ENCODE measurements at regions not wholly inside any gene's neighbourhood (a gene's known extent, or its start where the extent isn't known, plus 50 kb on each side); places are given as distances from the start of the nearest gene placed in this dataset.

DNA sequence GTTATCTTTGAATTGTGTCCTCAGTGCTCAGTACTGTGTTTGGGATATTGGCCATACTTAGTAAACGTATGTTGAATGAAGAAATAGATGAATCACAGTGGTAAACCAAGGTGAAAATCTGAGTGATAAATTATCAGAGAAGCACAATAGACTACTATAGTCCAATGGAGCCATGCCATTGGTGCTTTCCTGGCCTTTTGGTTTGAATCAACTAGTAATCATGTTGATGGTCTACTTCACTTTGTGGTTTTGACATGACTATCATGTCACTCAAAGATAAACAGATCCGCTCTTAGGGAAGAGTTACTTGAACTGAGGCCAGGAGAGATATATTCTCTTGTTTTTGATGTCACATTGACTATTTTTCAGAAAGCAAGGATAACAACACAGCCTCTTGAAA, 86.1 kb upstream of the IGFBP3 start:
- no peak overlapping the region for H2AFZ ChIP-seq (ENCODE audit: low read depth, low read length)
- Mint-ChIP-seq H3K36me3 (ENCODE audit: low read depth, unreplicated experiment) (no peaks in the 10 kb centered on the region), H3K27ac (ENCODE audit: unreplicated experiment) (no peak overlapping the region), H3K27me3 (ENCODE audit: low read depth, unreplicated experiment) (no peaks in the 10 kb centered on the region), H3K4me1 (ENCODE audit: low read depth, unreplicated experiment) (peaks cover 22% of the 10 kb centered on the region), H3K9me3 (ENCODE audit: unreplicated experiment) (peaks cover 3% of the 10 kb centered on the region), H3K4me3 (ENCODE audit: unreplicated experiment) (no peak overlapping the region)
- H3K79me2 ChIP-seq (ENCODE audit: insufficient read depth, low read length), result no peaks in the 10 kb centered on the region
- no peak for TF ChIP-seq EZH2 (IDR thresholded peaks at IDR 0.05; ENCODE audit: insufficient read depth, low read length)
- TF ChIP-seq, protein P1, sequence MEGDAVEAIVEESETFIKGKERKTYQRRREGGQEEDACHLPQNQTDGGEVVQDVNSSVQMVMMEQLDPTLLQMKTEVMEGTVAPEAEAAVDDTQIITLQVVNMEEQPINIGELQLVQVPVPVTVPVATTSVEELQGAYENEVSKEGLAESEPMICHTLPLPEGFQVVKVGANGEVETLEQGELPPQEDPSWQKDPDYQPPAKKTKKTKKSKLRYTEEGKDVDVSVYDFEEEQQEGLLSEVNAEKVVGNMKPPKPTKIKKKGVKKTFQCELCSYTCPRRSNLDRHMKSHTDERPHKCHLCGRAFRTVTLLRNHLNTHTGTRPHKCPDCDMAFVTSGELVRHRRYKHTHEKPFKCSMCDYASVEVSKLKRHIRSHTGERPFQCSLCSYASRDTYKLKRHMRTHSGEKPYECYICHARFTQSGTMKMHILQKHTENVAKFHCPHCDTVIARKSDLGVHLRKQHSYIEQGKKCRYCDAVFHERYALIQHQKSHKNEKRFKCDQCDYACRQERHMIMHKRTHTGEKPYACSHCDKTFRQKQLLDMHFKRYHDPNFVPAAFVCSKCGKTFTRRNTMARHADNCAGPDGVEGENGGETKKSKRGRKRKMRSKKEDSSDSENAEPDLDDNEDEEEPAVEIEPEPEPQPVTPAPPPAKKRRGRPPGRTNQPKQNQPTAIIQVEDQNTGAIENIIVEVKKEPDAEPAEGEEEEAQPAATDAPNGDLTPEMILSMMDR (IDR thresholded peaks at IDR 0.05; ENCODE audit: insufficient read depth, low read depth, low read length), result no peak
- no peak overlapping the region for H3K27ac ChIP-seq (ENCODE audit: low read depth, low read length)
- no peaks in the 10 kb centered on the region for H3K27me3 ChIP-seq (ENCODE audit: insufficient read depth, low read length)
- no peak overlapping the region for H3K4me3 ChIP-seq (ENCODE audit: insufficient read depth, low read depth, low read length)
- DNase-seq (ENCODE audit: low read depth), result peak; percentile 39
- H3K9ac ChIP-seq (ENCODE audit: low read length), result no peak overlapping the region
- H3K36me3 ChIP-seq (ENCODE audit: insufficient read depth, low read length), result no peaks in the 10 kb centered on the region
- FAIRE-seq, result no peak
- no peaks in the 10 kb centered on the region for H3K9me3 ChIP-seq (ENCODE audit: insufficient read depth, low read depth, low read length)
- peaks cover 15% of the 10 kb centered on the region for H3K4me1 ChIP-seq (ENCODE audit: insufficient read depth, low read length)
- no peak overlapping the region for H3K4me2 ChIP-seq (ENCODE audit: low read length)
- H4K20me1 ChIP-seq (ENCODE audit: insufficient read depth, low read length), result no peaks in the 10 kb centered on the region

DNA sequence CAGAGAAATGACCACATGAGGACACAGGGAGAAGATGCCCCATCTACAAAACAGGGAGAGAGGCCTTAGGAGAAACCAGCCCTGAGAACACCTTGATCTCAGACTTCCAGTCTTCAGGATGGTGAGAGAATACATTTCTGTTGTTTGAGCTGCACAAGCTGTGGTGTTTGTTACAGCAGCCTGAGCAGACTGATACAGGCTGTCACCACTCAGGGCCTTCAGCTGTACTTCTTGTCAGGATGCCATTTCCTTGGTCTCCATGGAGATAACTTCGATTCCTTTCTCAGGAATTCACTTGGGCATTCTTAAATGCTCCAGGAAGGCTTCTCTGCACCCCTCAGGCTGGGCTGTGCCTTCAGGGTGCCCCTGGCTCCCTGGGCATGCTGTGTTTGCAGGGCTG, 85.7 kb upstream of the IGFBP3 start:
- Mint-ChIP-seq H3K9me3 (ENCODE audit: unreplicated experiment) (peaks cover 3% of the 10 kb centered on the region), H3K4me1 (ENCODE audit: low read depth, unreplicated experiment) (peaks cover 22% of the 10 kb centered on the region)

DNA sequence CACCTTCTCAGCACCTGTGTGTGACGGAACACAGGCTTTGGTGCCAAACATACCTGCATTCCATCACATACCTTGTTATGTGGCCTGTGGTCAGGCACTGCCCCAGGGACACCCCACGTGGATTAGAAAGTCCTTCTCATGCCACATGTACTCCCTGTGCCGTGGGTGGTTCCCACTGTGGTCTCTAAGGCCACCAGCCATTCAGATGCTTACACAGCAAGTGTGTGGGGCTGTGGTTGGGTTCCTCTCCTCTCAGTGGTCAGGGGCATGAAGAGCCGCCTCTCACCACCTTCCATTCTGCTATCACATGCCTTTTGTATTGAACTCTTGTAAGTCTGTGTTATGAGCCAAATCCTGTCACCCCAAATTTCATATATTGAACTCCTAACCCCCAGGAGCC, 85.1 kb upstream of the IGFBP3 start:
- no peaks in the 10 kb centered on the region for H3K27me3 Mint-ChIP-seq (ENCODE audit: low read depth, unreplicated experiment)

More for the DNA sequence above, 85.7 kb upstream of the IGFBP3 start:
- H3K27ac Mint-ChIP-seq (ENCODE audit: unreplicated experiment), result no peak overlapping the region
- H3K36me3 ChIP-seq (ENCODE audit: insufficient read depth, low read length), result no peaks in the 10 kb centered on the region
- H3K4me3 Mint-ChIP-seq (ENCODE audit: unreplicated experiment), result no peak overlapping the region
- no peaks in the 10 kb centered on the region for H3K79me2 ChIP-seq (ENCODE audit: insufficient read depth, low read length)
- FAIRE-seq (no peak), DNase-seq (ENCODE audit: low read depth) (no peak)
- no peaks in the 10 kb centered on the region for H4K20me1 ChIP-seq (ENCODE audit: insufficient read depth, low read length)
- H3K27me3 Mint-ChIP-seq (ENCODE audit: low read depth, unreplicated experiment), result no peaks in the 10 kb centered on the region
- H2AFZ ChIP-seq (ENCODE audit: low read depth, low read length), result no peak overlapping the region
- H3K9ac ChIP-seq (ENCODE audit: low read length), result no peak overlapping the region
- no peaks in the 10 kb centered on the region for H3K36me3 Mint-ChIP-seq (ENCODE audit: low read depth, unreplicated experiment)
- H3K4me1 ChIP-seq (ENCODE audit: insufficient read depth, low read length), result peaks cover 15% of the 10 kb centered on the region
- no peak overlapping the region for H3K4me3 ChIP-seq (ENCODE audit: insufficient read depth, low read depth, low read length)
- no peaks in the 10 kb centered on the region for H3K9me3 ChIP-seq (ENCODE audit: insufficient read depth, low read depth, low read length)
- no peak overlapping the region for H3K27ac ChIP-seq (ENCODE audit: low read depth, low read length)
- TF ChIP-seq, protein P1 (IDR thresholded peaks at IDR 0.05; ENCODE audit: insufficient read depth, low read depth, low read length), result no peak
- TF ChIP-seq EZH2 (IDR thresholded peaks at IDR 0.05; ENCODE audit: insufficient read depth, low read length), result no peak
- no peaks in the 10 kb centered on the region for H3K27me3 ChIP-seq (ENCODE audit: insufficient read depth, low read length)
- H3K4me2 ChIP-seq (ENCODE audit: low read length), result no peak overlapping the region

More for the DNA sequence above, 85.1 kb upstream of the IGFBP3 start:
- FAIRE-seq (no peak), DNase-seq (ENCODE audit: low read depth) (no peak)
- no peak overlapping the region for H3K4me3 ChIP-seq (ENCODE audit: insufficient read depth, low read depth, low read length)
- peaks cover 3% of the 10 kb centered on the region for H3K9me3 Mint-ChIP-seq (ENCODE audit: unreplicated experiment)
- no peak overlapping the region for H3K4me2 ChIP-seq (ENCODE audit: low read length)
- H3K27me3 ChIP-seq (ENCODE audit: insufficient read depth, low read length), result no peaks in the 10 kb centered on the region
- no peak overlapping the region for H3K4me3 Mint-ChIP-seq (ENCODE audit: unreplicated experiment)
- no peak overlapping the region for H3K27ac Mint-ChIP-seq (ENCODE audit: unreplicated experiment)
- peaks cover 15% of the 10 kb centered on the region for H3K4me1 ChIP-seq (ENCODE audit: insufficient read depth, low read length)
- no peaks in the 10 kb centered on the region for H3K9me3 ChIP-seq (ENCODE audit: insufficient read depth, low read depth, low read length)
- TF ChIP-seq EZH2 (IDR thresholded peaks at IDR 0.05; ENCODE audit: insufficient read depth, low read length), result no peak
- H3K4me1 Mint-ChIP-seq (ENCODE audit: low read depth, unreplicated experiment), result peaks cover 22% of the 10 kb centered on the region
- no peaks in the 10 kb centered on the region for H4K20me1 ChIP-seq (ENCODE audit: insufficient read depth, low read length)
- no peak overlapping the region for H3K9ac ChIP-seq (ENCODE audit: low read length)
- no peak overlapping the region for H3K27ac ChIP-seq (ENCODE audit: low read depth, low read length)
- H3K36me3 ChIP-seq (ENCODE audit: insufficient read depth, low read length), result no peaks in the 10 kb centered on the region
- H3K36me3 Mint-ChIP-seq (ENCODE audit: low read depth, unreplicated experiment), result no peaks in the 10 kb centered on the region
- H2AFZ ChIP-seq (ENCODE audit: low read depth, low read length), result no peak overlapping the region
- H3K79me2 ChIP-seq (ENCODE audit: insufficient read depth, low read length), result no peaks in the 10 kb centered on the region
